ENCODE measurements at regions not wholly inside any gene's neighbourhood (a gene's known extent, or its start where the extent isn't known, plus 50 kb on each side); places are given as distances from the start of the nearest gene placed in this dataset.

DNA sequence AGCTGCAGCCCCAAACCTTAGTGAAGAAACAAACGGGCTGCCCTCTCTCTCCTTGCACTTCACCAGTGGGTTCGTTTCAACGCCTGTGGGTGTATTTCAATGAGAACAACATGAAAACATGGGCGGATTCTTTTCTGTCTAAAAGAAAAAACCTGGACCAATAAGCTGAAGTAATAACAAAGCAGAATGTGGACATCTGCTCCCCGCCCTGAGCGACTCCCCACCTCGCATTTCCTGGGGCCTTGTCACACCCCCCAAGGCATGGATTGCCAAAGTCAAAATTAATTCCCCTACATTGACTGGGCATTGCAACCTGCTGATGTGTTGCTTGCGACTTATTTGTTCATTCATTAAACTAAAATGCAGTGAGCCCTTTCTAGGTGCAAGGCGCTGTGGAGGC is 142.9 kb downstream of the BCOR start:
- Histone ChIP-seq H3K9ac (ENCODE audit: low read length) (no peak overlapping the region), H4K20me1 (ENCODE audit: insufficient read depth, low read length) (no peaks in the 10 kb centered on the region), H3K9me3 (ENCODE audit: insufficient read depth, low read length) (no peaks in the 10 kb centered on the region), H3K4me1 (ENCODE audit: low read length) (no peaks in the 10 kb centered on the region), H3K79me2 (ENCODE audit: low read length) (no peaks in the 10 kb centered on the region), H3K4me2 (ENCODE audit: low read length) (no peak overlapping the region), H3K36me3 (replicated peaks; ENCODE audit: low read depth, low read length) (no peaks in the 10 kb centered on the region), H3K4me3 (ENCODE audit: low read length) (no peak overlapping the region), H2AFZ (ENCODE audit: low read depth, low read length) (no peak overlapping the region), H3K27me3 (ENCODE audit: low read depth, low read length) (no peaks in the 10 kb centered on the region), H3K27ac (ENCODE audit: low read length) (no peak overlapping the region)
- no peak for TF ChIP-seq EZH2phosphoT487 (IDR thresholded peaks at IDR 0.05; ENCODE audit: low read depth)
- TF ChIP-seq, protein P1, sequence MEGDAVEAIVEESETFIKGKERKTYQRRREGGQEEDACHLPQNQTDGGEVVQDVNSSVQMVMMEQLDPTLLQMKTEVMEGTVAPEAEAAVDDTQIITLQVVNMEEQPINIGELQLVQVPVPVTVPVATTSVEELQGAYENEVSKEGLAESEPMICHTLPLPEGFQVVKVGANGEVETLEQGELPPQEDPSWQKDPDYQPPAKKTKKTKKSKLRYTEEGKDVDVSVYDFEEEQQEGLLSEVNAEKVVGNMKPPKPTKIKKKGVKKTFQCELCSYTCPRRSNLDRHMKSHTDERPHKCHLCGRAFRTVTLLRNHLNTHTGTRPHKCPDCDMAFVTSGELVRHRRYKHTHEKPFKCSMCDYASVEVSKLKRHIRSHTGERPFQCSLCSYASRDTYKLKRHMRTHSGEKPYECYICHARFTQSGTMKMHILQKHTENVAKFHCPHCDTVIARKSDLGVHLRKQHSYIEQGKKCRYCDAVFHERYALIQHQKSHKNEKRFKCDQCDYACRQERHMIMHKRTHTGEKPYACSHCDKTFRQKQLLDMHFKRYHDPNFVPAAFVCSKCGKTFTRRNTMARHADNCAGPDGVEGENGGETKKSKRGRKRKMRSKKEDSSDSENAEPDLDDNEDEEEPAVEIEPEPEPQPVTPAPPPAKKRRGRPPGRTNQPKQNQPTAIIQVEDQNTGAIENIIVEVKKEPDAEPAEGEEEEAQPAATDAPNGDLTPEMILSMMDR (IDR thresholded peaks at IDR 0.05; ENCODE audit: low read depth, low read length) = no peak

DNA sequence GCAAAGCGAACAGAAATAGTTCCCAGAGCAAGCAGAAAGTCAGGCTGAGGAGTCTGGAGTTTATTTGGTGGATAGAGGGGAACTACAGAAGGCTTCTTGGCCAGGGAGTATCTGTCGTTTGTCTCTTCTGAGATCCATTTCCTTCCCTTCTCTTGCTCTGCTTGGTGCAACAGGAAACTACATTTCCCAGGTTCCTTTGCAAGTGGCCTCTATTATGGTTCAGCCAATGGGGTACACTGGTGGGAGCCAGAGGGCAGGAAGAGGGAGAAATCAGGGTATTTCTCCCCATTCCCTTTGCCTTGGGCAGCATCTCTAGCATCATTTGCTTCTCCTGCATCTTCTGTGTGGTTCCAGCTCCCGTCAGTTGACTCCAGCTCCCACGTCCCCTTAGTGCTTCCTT is 142.1 kb downstream of the BCOR start:
- TF ChIP-seq, protein P1 (IDR thresholded peaks at IDR 0.05; ENCODE audit: low read depth, low read length) = no peak
- no peak for TF ChIP-seq EZH2phosphoT487 (IDR thresholded peaks at IDR 0.05; ENCODE audit: low read depth)
- Histone ChIP-seq H4K20me1 (ENCODE audit: insufficient read depth, low read length) (no peaks in the 10 kb centered on the region), H3K36me3 (replicated peaks; ENCODE audit: low read depth, low read length) (no peaks in the 10 kb centered on the region), H3K4me1 (ENCODE audit: low read length) (no peaks in the 10 kb centered on the region), H3K4me2 (ENCODE audit: low read length) (peak overlapping the region; percentile 20; the same call in 1 of the 2 replicates), H3K4me3 (ENCODE audit: low read length) (no peak overlapping the region), H3K27ac (ENCODE audit: low read length) (no peak overlapping the region), H3K9ac (ENCODE audit: low read length) (no peak overlapping the region), H3K9me3 (ENCODE audit: insufficient read depth, low read length) (no peaks in the 10 kb centered on the region), H3K79me2 (ENCODE audit: low read length) (no peaks in the 10 kb centered on the region), H2AFZ (ENCODE audit: low read depth, low read length) (peak overlapping the region; percentile 81; the same call in 1 of the 2 replicates), H3K27me3 (ENCODE audit: low read depth, low read length) (no peaks in the 10 kb centered on the region)

DNA sequence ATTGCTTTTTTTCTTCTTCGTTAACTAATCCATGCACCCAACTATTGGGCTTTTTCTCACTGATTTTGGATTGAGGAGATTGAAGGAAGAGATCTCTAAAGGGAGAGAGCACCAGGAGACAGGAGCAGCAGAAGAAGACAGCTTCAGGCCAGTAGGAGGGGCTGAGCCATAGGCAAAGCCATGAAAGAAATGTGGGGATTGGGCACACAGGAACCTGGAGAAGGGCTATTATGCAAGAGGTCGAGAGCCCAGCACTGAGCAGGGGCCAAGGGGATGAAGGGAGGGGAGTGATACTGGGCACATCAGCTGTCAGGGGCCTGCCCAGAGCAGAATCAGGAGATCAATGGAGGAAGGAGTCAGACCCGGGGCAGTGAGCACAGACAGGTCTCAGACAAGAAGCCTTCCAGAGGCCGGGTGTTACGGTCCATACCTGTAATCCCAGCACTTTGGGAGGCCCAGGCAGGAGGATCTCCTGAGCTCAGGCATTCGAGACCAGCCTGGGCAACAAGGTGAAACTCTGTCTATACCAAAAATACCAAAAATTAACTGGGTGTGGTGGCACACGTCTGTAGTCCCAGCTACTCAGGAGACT is 140.9 kb downstream of the BCOR start:
- no peak overlapping the region for H3K9ac ChIP-seq (ENCODE audit: low read length)
- H2AFZ ChIP-seq (ENCODE audit: low read depth, low read length) = no peak overlapping the region
- H3K27ac ChIP-seq (ENCODE audit: low read length) = no peak overlapping the region
- no peaks in the 10 kb centered on the region for H3K79me2 ChIP-seq (ENCODE audit: low read length)
- H3K4me1 ChIP-seq (ENCODE audit: low read length) = no peaks in the 10 kb centered on the region
- H3K27me3 ChIP-seq (ENCODE audit: low read depth, low read length) = no peaks in the 10 kb centered on the region
- H3K4me3 ChIP-seq (ENCODE audit: low read length) = no peak overlapping the region
- H4K20me1 ChIP-seq (ENCODE audit: insufficient read depth, low read length) = no peaks in the 10 kb centered on the region
- H3K36me3 ChIP-seq (replicated peaks; ENCODE audit: low read depth, low read length) = no peaks in the 10 kb centered on the region
- H3K9me3 ChIP-seq (ENCODE audit: insufficient read depth, low read length) = no peaks in the 10 kb centered on the region
- no peak for TF ChIP-seq EZH2phosphoT487 (IDR thresholded peaks at IDR 0.05; ENCODE audit: low read depth)
- TF ChIP-seq, protein P1 (IDR thresholded peaks at IDR 0.05; ENCODE audit: low read depth, low read length) = no peak
- no peak overlapping the region for H3K4me2 ChIP-seq (ENCODE audit: low read length)

DNA sequence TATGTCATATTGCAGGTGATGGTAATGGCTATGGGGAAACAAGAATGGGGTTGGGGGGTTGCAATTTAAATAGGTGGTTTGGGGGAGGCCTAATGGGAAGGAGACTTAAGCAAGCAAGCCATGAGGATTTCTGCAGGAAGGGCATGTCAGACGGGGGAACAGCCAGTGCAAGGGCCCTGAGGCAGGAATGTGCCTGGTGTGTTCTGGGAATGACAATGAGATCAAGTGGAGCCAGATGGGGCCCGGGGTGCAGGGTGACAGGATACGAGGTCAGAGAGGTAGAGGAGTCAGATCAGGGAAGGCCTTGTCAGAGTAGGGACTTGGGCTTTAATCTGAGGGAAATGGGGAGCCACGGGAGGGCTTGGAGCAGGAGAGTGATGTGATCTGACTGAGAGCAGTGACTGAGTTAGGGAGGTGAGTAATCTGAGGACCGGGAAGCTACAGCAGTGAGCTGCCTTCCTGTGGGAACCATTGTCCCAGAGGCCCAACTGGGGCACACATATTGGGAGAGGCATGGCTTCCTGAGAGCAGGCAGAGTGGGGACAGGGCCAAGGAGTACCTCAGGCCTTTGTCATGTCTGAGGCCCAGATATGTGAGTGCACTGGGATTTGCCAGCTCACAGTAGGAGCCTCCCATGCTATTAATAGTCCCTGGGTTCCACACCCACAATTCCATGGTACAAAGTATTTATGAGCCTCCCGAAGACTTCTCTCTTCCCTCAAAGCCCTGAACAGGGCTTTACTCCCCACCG is 139.8 kb downstream of the BCOR start:
- Histone ChIP-seq H3K27ac (ENCODE audit: low read length) (no peak overlapping the region), H3K9ac (ENCODE audit: low read length) (no peak overlapping the region), H3K79me2 (ENCODE audit: low read length) (no peaks in the 10 kb centered on the region), H3K4me3 (ENCODE audit: low read length) (no peak overlapping the region), H2AFZ (ENCODE audit: low read depth, low read length) (no peak overlapping the region), H3K36me3 (replicated peaks; ENCODE audit: low read depth, low read length) (no peaks in the 10 kb centered on the region), H3K9me3 (ENCODE audit: insufficient read depth, low read length) (no peaks in the 10 kb centered on the region), H3K27me3 (ENCODE audit: low read depth, low read length) (no peaks in the 10 kb centered on the region), H4K20me1 (ENCODE audit: insufficient read depth, low read length) (no peaks in the 10 kb centered on the region), H3K4me2 (ENCODE audit: low read length) (no peak overlapping the region), H3K4me1 (ENCODE audit: low read length) (no peaks in the 10 kb centered on the region)
- no peak for TF ChIP-seq EZH2phosphoT487 (IDR thresholded peaks at IDR 0.05; ENCODE audit: low read depth)
- TF ChIP-seq, protein P1 (IDR thresholded peaks at IDR 0.05; ENCODE audit: low read depth, low read length) = no peak

Measured in OCI-LY3 (cell line).